CD4-positive, CD25-positive, alpha-beta regulatory T cell (primary cell): ENCODE measurements at regions not wholly inside any gene's neighbourhood (a gene's known extent, or its start where the extent isn't known, plus 50 kb on each side); places are given as distances from the start of the nearest gene placed in this dataset.

ENCODE experiments used
- ATAC-seq, 2 donors: fragments of 150-1000 bp; cut with Tn5 transposase; one replicate each; pipeline ENCODE4 v1.10.0; 2021; ENCODE audit warnings: low read depth in 2 of 2, moderate number of reproducible peaks in 2 of 2, moderate library complexity in 1 of 2
- DNase-seq, 3 donors: peaks; one replicate each; pipeline versions ENCODE4 v3.0.0 to v3.0.0-alpha.2; 2012 to 2022; ENCODE audit warnings: mixed read lengths in 1 of 3
- H3K27ac ChIP-seq: one replicate; pipeline ENCODE4 v1.7.0; 2013; ENCODE audit warnings: mild to moderate bottlenecking, low read length; ENCODE audit not compliant: insufficient read depth, poor library complexity, severe bottlenecking
- H3K27me3 ChIP-seq: one replicate; pipeline ENCODE4 v1.7.0; 2013; ENCODE audit warnings: low read length; ENCODE audit not compliant: control insufficient read depth, insufficient read depth
- H3K36me3 ChIP-seq: one replicate; pipeline ENCODE4 v1.7.0; 2013; ENCODE audit warnings: mild to moderate bottlenecking, low read length, moderate library complexity; ENCODE audit not compliant: control insufficient read depth, insufficient read depth
- H3K4me1 ChIP-seq: 2 replicates; pipeline ENCODE4 v1.7.0; 2013; ENCODE audit warnings: mild to moderate bottlenecking, low read length; ENCODE audit not compliant: insufficient read depth, control insufficient read depth, poor library complexity, severe bottlenecking
- H3K4me3 ChIP-seq: one replicate; pipeline ENCODE4 v1.7.0; 2013; ENCODE audit warnings: low read depth, mild to moderate bottlenecking, low read length, moderate library complexity
- H3K9me3 ChIP-seq, 2 experiments: 1 replicate in 1 of 2; 2 replicates in 1 of 2; pipeline ENCODE4 v1.7.0; 2013; ENCODE audit warnings: low read length in 2 of 2, mild to moderate bottlenecking in 1 of 2, moderate library complexity in 1 of 2; ENCODE audit not compliant: control insufficient read depth in 2 of 2
- H3K27ac Mint-ChIP-seq, 3 donors: one replicate each; pipeline ENCODE4 v1.8.0; 2020 to 2022; ENCODE audit warnings: mild to moderate bottlenecking in 3 of 3, mixed read lengths in 3 of 3, moderate library complexity in 2 of 3
- H3K27me3 Mint-ChIP-seq: one replicate; pipeline ENCODE4 v1.8.0; 2022; ENCODE audit warnings: mild to moderate bottlenecking, mixed read lengths
- H3K36me3 Mint-ChIP-seq: one replicate; pipeline ENCODE4 v1.8.0; 2020; ENCODE audit warnings: mixed read lengths
- H3K4me1 Mint-ChIP-seq, 4 donors: one replicate each; pipeline ENCODE4 v1.8.0; 2020 to 2022; ENCODE audit warnings: mixed read lengths in 4 of 4, mild to moderate bottlenecking in 1 of 4
- H3K4me3 Mint-ChIP-seq, 4 donors: one replicate each; pipeline ENCODE4 v1.8.0; 2020 to 2022; ENCODE audit warnings: mild to moderate bottlenecking in 4 of 4, mixed read lengths in 4 of 4, moderate library complexity in 3 of 4
- H3K9me3 Mint-ChIP-seq, 7 donors: one replicate each; pipeline ENCODE4 v1.8.0; 2020 to 2022; ENCODE audit warnings: mixed read lengths in 7 of 7, mild to moderate bottlenecking in 3 of 7, moderate library complexity in 2 of 7

GRCh38 chr4:93981594-93981993 is 153.0 kb downstream of the ATOH1 start:
- Mint-ChIP-seq H3K9me3 (peaks cover 0 to 12% (median 3%) of the 10 kb centered on the region in 7 donors), H3K27me3 (no peaks in the 10 kb centered on the region), H3K4me1 (no peaks in the 10 kb centered on the region), H3K36me3 (no peaks in the 10 kb centered on the region), H3K27ac (no peak overlapping the region), H3K4me3 (no peak overlapping the region)
- H3K4me1 ChIP-seq: no peaks in the 10 kb centered on the region
- ATAC-seq (no peak), DNase-seq (no peak)
- H3K27me3 ChIP-seq: no peaks in the 10 kb centered on the region
- no peaks in the 10 kb centered on the region for H3K9me3 ChIP-seq
- H3K36me3 ChIP-seq: no peaks in the 10 kb centered on the region
- H3K27ac ChIP-seq: no peak overlapping the region
- no peak overlapping the region for H3K4me3 ChIP-seq

- H3K9me3 ChIP-seq: no peaks in the 10 kb centered on the region
- no peaks in the 10 kb centered on the region for H3K4me1 ChIP-seq
- Mint-ChIP-seq H3K36me3 (no peaks in the 10 kb centered on the region), H3K4me1 (no peaks in the 10 kb centered on the region), H3K27me3 (no peaks in the 10 kb centered on the region), H3K4me3 (no peak overlapping the region), H3K9me3 (peaks cover 0 to 8% (median 2%) of the 10 kb centered on the region in 7 donors), H3K27ac (no peak overlapping the region)
- H3K4me3 ChIP-seq: no peak overlapping the region
- no peak overlapping the region for H3K27ac ChIP-seq
- no peaks in the 10 kb centered on the region for H3K36me3 ChIP-seq
- H3K27me3 ChIP-seq: no peaks in the 10 kb centered on the region
- ATAC-seq (no peak), DNase-seq (no peak)
Observed at GRCh38 chr4:93982255-93982654, 153.7 kb downstream of the ATOH1 start.

- Histone ChIP-seq H3K4me1 (no peaks in the 10 kb centered on the region), H3K4me3 (no peak overlapping the region), H3K27ac (no peak overlapping the region), H3K9me3 (no peaks in the 10 kb centered on the region), H3K36me3 (no peaks in the 10 kb centered on the region), H3K27me3 (no peaks in the 10 kb centered on the region)
- Mint-ChIP-seq H3K4me1 (no peaks in the 10 kb centered on the region), H3K27me3 (no peaks in the 10 kb centered on the region), H3K9me3 (peaks cover 0 to 8% (median 3%) of the 10 kb centered on the region in 7 donors), H3K4me3 (no peak overlapping the region), H3K27ac (no peak overlapping the region), H3K36me3 (no peaks in the 10 kb centered on the region)
- DNase-seq (no peak), ATAC-seq (no peak)
Observed at GRCh38 chr4:93983140-93983539, 154.6 kb downstream of the ATOH1 start.

GRCh38 chr4:93994175-93994994 is 165.8 kb downstream of the ATOH1 start:
- ATAC-seq (no peak), DNase-seq (no peak)
- H3K27ac ChIP-seq: no peak overlapping the region
- H3K36me3 ChIP-seq: no peaks in the 10 kb centered on the region
- H3K4me1 Mint-ChIP-seq: no peaks in the 10 kb centered on the region
- H3K4me3 Mint-ChIP-seq: no peak overlapping the region
- H3K36me3 Mint-ChIP-seq: no peaks in the 10 kb centered on the region
- no peak overlapping the region for H3K4me3 ChIP-seq
- H3K27ac Mint-ChIP-seq: no peak overlapping the region
- H3K9me3 ChIP-seq: no peaks in the 10 kb centered on the region
- no peaks in the 10 kb centered on the region for H3K27me3 Mint-ChIP-seq
- H3K9me3 Mint-ChIP-seq: peaks cover 0 to 2% (median 0%) of the 10 kb centered on the region in 7 donors
- no peaks in the 10 kb centered on the region for H3K27me3 ChIP-seq
- no peaks in the 10 kb centered on the region for H3K4me1 ChIP-seq

- no peak for DNase-seq
- H3K27ac ChIP-seq: no peak overlapping the region
- no peaks in the 10 kb centered on the region for H3K27me3 Mint-ChIP-seq
- no peak overlapping the region for H3K4me3 Mint-ChIP-seq
- H3K4me3 ChIP-seq: no peak overlapping the region
- peaks cover 0 to 2% (median 0%) of the 10 kb centered on the region in 7 donors for H3K9me3 Mint-ChIP-seq
- H3K27ac Mint-ChIP-seq: no peak overlapping the region
- H3K4me1 ChIP-seq: no peaks in the 10 kb centered on the region
- no peaks in the 10 kb centered on the region for H3K9me3 ChIP-seq
- no peaks in the 10 kb centered on the region for H3K36me3 ChIP-seq
- no peaks in the 10 kb centered on the region for H3K27me3 ChIP-seq
- no peak for ATAC-seq
- no peaks in the 10 kb centered on the region for H3K36me3 Mint-ChIP-seq
- no peaks in the 10 kb centered on the region for H3K4me1 Mint-ChIP-seq
Observed at GRCh38 chr4:93996895-93997294, 168.3 kb downstream of the ATOH1 start.

GRCh38 chr4:94000559-94000958 is 172.0 kb downstream of the ATOH1 start:
- no peaks in the 10 kb centered on the region for H3K36me3 ChIP-seq
- H3K27me3 Mint-ChIP-seq: no peaks in the 10 kb centered on the region
- H3K4me1 ChIP-seq: no peaks in the 10 kb centered on the region
- H3K9me3 ChIP-seq: no peaks in the 10 kb centered on the region
- H3K27me3 ChIP-seq: no peaks in the 10 kb centered on the region
- H3K27ac Mint-ChIP-seq: no peak overlapping the region
- no peaks in the 10 kb centered on the region for H3K36me3 Mint-ChIP-seq
- no peak overlapping the region for H3K27ac ChIP-seq
- H3K4me1 Mint-ChIP-seq: no peaks in the 10 kb centered on the region
- H3K9me3 Mint-ChIP-seq: peaks cover 0 to 2% (median 0%) of the 10 kb centered on the region in 7 donors
- ATAC-seq: no peak
- H3K4me3 ChIP-seq: no peak overlapping the region
- no peak for DNase-seq
- no peak overlapping the region for H3K4me3 Mint-ChIP-seq

- Histone ChIP-seq H3K4me1 (no peaks in the 10 kb centered on the region), H3K27ac (no peak overlapping the region), H3K9me3 (no peaks in the 10 kb centered on the region), H3K27me3 (no peaks in the 10 kb centered on the region), H3K4me3 (no peak overlapping the region), H3K36me3 (no peaks in the 10 kb centered on the region)
- ATAC-seq: no peak
- Mint-ChIP-seq H3K27me3 (no peaks in the 10 kb centered on the region), H3K9me3 (peaks cover 0 to 2% (median 0%) of the 10 kb centered on the region in 7 donors), H3K4me3 (no peak overlapping the region), H3K4me1 (no peaks in the 10 kb centered on the region), H3K27ac (no peak overlapping the region), H3K36me3 (no peaks in the 10 kb centered on the region)
- DNase-seq: no peak
Observed at GRCh38 chr4:94006932-94007331, 178.4 kb downstream of the ATOH1 start.

- H3K4me3 ChIP-seq: no peak overlapping the region
- H3K27me3 Mint-ChIP-seq: no peaks in the 10 kb centered on the region
- no peak overlapping the region for H3K27ac Mint-ChIP-seq
- no peaks in the 10 kb centered on the region for H3K4me1 Mint-ChIP-seq
- H3K36me3 ChIP-seq: no peaks in the 10 kb centered on the region
- ATAC-seq (no peak), DNase-seq (no peak)
- H3K4me1 ChIP-seq: no peaks in the 10 kb centered on the region
- peaks cover 0 to 5% (median 0%) of the 10 kb centered on the region in 7 donors for H3K9me3 Mint-ChIP-seq
- no peaks in the 10 kb centered on the region for H3K36me3 Mint-ChIP-seq
- H3K27ac ChIP-seq: no peak overlapping the region
- no peak overlapping the region for H3K4me3 Mint-ChIP-seq
- no peaks in the 10 kb centered on the region for H3K27me3 ChIP-seq
- no peaks in the 10 kb centered on the region for H3K9me3 ChIP-seq
Observed at GRCh38 chr4:94011190-94011589, 182.6 kb downstream of the ATOH1 start.
